GM19468 (cell line): ENCODE measurements at regions not wholly inside any gene's neighbourhood (a gene's known extent, or its start where the extent isn't known, plus 50 kb on each side); places are given as distances from the start of the nearest gene placed in this dataset.

Experiments
- ATAC-seq: cut with Tn5 transposase; IDR thresholded peaks from one replicate; pipeline ENCODE4 v1.9.1; 2021; ENCODE audit warnings: mild to moderate bottlenecking, moderate library complexity, moderate number of reproducible peaks; ENCODE audit not compliant: unreplicated experiment; ENCODE audit errors: extremely low read depth

GRCh38 chr10:120701381-120701780 lies 149.8 kb upstream of the WDR11 start:
- no peak for ATAC-seq

GRCh38 chr10:120702032-120702431 lies 149.1 kb upstream of the WDR11 start:
- no peak for ATAC-seq

GRCh38 chr10:120705309-120705708 lies 145.9 kb upstream of the WDR11 start:
- ATAC-seq: no peak

GRCh38 chr10:120710076-120710475 lies 141.1 kb upstream of the WDR11 start:
- ATAC-seq: no peak

GRCh38 chr10:120711860-120712259 lies 139.3 kb upstream of the WDR11 start:
- ATAC-seq: no peak

GRCh38 chr10:120713573-120714205 lies 137.5 kb upstream of the WDR11 start:
- ATAC-seq: no peak

GRCh38 chr10:120715171-120715570 lies 136.0 kb upstream of the WDR11 start:
- ATAC-seq: no peak

- no peak for ATAC-seq
Measured at GRCh38 chr10:120719333-120719732, 131.8 kb upstream of the WDR11 start.

GRCh38 chr10:120727001-120727400 lies 124.2 kb upstream of the WDR11 start:
- ATAC-seq: no peak

- no peak for ATAC-seq
Measured at GRCh38 chr10:120729547-120729946, 121.6 kb upstream of the WDR11 start.

- no peak for ATAC-seq
Measured at GRCh38 chr10:120732067-120732466, 119.1 kb upstream of the WDR11 start.

GRCh38 chr10:120732643-120733313 lies 118.4 kb upstream of the WDR11 start:
- no peak for ATAC-seq

GRCh38 chr10:120734483-120735078 lies 116.6 kb upstream of the WDR11 start:
- ATAC-seq: no peak

GRCh38 chr10:120735315-120735714 lies 115.8 kb upstream of the WDR11 start:
- ATAC-seq: no peak

GRCh38 chr10:120735773-120736371 lies 115.3 kb upstream of the WDR11 start:
- ATAC-seq: no peak

GRCh38 chr10:120736377-120736776 lies 114.8 kb upstream of the WDR11 start:
- no peak for ATAC-seq

GRCh38 chr10:120738658-120739057 lies 112.5 kb upstream of the WDR11 start:
- ATAC-seq: no peak

GRCh38 chr10:120741396-120741795 lies 109.8 kb upstream of the WDR11 start:
- ATAC-seq: no peak

GRCh38 chr10:120742373-120742772 lies 108.8 kb upstream of the WDR11 start:
- no peak for ATAC-seq

- no peak for ATAC-seq
Measured at GRCh38 chr10:120744040-120744439, 107.1 kb upstream of the WDR11 start.
